Mucosa of gallbladder (tissue), 1 donor: ENCODE measurements at regions not wholly inside any gene's neighbourhood (a gene's known extent, or its start where the extent isn't known, plus 50 kb on each side); places are given as distances from the start of the nearest gene placed in this dataset.

Experiments used
- DNase-seq: peaks from one replicate; pipeline ENCODE4 v3.0.0-alpha.2; 2020; ENCODE audit warnings: low spot score
- donor health status: DM: no; HTN: no; CAD: no.

DNA sequence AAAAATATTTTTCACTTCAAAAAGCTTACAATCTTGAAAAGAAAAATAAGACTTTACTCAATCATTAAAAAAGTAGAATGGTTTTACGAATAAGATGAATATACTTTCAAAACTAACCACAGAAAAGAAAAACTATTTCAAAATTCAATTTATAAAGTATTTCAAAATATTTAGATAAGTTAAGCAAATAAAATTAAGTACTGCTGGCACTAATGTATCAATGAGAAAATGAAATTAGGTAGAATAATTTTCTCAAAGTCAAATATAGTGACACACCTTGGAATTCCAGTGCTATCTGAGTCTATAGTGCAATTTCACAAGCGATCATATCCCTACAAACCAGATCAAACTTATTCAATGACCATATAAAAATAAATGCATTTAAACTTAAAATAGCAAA lies 109.8 kb upstream of the SEMA3A start:
- no peak for DNase-seq

DNA sequence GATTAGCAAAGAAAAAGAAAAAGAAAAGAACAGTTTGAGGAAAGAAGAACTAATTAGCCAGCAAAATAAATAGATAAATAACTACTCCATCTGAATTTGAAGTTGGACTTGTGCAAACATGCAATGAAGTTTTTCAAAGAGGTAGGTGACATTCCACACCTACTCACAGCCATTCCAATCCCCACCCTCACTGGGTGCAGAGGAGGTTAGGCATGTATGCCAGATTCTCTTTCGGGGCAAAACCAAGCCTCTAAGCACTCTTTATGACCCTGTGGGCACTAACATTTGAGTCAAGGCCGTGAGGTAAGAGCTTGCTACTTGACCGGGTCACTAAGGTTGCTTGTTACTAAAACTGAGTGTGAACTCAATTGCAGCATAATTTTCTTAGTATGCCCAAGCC lies 108.4 kb upstream of the SEMA3A start:
- no peak for DNase-seq

DNA sequence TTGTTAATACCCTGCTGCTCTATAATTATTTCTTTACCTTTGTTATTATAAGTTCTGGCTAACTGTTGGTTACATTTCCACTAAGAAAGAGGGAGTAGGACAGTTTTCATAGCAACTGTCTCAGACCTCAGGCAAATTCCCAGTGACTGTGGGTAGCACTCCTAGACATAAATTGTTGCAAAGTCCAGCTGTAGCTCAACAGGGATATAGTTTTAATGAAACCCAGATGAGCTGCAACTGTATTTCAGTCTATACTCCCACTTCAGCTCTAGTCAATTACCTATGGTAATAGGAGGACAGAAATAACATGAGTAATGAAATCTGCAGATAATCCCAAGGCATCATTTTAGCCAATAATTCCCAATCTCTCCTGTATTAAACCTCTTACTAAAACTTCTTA lies 103.0 kb upstream of the SEMA3A start:
- DNase-seq = no peak

DNA sequence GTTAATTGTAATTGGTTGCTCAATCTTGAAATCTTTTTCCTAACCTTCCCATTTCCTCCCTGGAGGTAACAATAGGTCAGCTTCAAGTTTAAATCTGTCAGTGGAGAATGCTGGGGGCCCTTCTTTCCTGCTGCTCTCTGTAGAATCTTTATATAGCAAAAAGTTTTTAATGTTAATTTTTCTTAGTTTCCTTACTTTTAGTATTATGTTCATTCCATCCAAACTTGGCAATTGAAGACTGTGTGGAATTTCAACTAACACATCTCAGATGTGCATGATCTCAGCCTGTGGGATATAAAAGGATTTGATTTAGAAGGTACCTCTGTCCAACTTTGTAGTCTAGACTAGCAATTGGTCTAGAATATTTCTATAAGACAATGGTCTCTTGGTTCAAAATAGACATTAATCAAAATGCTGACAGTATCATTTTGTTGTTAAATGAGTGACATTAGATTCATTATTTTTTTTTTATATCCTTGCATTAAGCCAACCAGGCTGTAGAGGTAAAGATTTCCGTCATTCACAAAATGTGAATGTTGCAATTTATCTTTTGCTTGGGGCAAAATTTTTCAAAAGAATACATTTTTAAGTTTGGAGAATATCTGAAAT lies 100.4 kb upstream of the SEMA3A start:
- DNase-seq = no peak

DNA sequence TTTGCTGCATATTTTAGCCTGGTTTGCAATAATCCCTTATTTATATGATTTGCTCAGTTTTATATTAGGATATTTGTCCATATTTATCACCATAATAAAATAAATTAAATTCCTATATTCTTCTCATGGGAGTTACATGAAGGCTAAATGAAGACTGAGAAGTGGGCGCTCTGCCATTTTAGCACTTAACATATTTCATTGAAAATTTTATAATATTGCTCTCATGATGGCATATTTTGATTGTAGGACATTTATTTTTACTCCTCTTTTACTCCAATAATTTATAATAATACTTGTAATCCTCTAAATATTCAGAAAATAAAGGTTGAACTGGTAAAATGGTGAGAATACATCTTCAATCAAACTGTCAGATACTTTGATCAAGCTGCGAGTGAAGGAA lies 99.8 kb upstream of the SEMA3A start:
- DNase-seq = no peak

DNA sequence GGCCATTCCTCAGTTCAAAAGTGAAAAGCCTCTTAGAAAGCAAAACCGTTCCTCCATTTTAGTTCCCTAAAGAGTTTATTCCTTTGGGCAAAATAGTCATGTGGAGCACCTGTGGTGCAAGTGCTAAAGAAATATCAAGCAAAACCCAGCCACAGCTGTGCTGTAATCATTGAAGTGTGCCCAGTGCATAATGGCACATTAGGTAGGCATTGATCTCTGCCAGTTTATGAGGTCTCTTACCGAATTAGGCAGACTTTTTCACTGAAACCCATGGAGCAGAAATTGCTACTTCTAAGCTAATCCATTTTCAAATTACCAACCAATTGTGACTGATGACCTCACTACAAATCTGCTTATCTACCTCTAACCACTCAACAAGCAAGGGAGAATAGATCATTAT lies 97.2 kb upstream of the SEMA3A start:
- DNase-seq = no peak

DNA sequence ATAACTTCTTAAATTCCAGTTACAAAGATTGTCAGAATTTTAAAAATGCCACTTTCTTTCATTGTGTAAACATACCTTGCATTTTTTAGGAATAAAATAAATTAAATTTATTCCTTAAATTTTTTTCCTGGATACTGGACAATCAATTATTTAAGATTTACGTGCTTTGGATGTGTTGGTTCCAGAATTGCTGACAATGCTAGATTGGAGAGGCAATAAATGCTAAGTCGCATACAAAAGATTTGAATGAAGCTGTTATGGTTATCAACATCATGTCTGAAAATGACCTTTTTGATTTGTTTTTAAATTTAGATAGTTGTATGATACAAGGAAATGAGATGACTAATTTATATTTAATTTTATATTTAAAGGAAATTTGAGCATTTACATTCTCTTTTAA lies 89.2 kb upstream of the SEMA3A start:
- DNase-seq = no peak

DNA sequence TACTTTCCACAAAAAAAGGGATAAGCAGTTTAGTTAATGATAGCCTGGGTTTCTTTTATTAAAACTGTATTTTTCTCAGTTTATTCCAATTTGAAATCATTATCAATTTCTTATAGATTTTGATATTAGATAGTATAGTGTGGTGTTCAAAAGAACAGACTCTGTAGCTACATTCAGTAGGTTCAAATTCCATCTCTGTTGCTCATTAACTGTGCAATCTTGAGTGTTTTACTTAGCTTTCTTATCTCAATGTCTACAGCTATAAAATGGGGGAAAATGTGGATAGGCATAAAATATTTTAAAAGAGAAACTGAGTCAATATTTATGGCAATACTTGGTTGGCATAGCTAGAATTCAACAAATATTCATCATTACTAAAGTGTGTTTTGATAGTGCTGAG lies 86.9 kb upstream of the SEMA3A start:
- no peak for DNase-seq

DNA sequence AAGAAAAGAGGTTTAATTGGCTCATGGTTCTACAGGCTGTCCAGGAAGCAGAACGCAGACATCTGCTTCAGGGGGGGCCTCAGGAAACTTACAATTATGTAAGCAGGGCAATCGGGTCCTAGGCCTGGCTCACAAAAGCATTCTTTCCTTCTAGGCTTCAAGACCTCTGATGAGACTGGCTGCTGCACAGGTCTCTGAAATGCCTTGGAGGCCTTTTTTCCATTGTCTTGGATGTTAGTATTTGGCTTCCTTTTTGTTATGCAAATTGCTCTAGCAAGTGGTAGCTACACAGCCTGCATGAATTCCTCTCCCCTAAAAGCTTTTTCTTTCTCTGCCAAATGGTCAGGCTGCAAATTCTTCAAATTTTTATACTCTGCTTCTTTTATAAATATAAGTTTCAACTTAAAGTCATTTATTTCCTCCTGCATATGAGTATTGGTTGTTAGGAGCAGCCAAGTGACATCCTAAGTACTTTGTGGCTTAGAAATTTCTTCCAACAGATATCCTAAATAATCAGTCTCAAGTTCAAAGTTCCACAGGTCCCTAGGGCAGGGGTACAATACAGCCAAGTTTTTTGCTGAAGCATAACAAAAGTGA lies 83.1 kb upstream of the SEMA3A start:
- DNase-seq = no peak

DNA sequence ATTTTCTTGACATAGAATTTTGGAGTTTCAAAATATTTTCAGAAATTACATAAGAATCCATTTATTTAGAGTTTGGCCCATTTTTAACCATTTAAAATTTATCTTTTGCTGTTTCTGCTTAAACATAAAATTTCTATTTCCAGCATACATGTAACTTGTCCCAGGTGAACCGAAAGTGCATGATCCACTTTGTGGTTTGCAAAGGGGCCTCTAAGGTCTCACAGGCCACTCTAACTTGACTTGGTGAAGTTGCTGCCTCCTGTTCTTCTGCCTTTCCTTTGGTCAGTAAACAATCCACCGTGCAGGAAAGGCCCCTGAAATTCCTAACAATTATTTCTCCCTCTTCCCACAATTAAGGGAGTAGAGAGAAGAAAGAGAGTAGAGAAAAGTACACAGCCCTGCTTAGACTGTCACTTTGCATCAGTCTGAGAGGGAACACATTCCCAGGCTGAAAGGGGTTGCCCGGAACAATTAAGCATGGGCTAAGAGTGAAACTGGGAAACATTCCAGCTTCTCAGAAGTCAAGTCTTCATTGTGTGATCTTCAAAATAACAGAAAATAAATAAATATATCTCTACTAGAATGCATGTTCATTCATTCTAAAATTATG lies 79.5 kb upstream of the SEMA3A start:
- DNase-seq = no peak

DNA sequence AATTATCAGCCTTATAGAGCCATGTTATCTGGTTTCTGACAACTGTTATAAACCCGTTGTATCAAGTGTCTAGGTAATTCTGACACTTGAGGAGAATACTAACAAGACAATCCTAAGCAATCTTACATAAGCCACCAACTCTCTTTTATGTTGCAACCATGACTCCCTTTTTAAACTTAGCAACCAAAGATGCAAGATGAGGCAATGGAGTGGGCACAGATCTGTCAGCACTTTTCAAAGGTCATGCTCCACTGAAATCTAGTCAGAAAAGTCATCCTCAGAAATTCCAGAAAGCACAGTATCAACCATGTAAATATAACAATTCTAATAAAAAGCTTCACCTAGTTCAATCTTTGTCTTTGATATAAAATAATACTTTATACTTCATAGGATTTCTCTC lies 77.0 kb upstream of the SEMA3A start:
- no peak for DNase-seq

DNA sequence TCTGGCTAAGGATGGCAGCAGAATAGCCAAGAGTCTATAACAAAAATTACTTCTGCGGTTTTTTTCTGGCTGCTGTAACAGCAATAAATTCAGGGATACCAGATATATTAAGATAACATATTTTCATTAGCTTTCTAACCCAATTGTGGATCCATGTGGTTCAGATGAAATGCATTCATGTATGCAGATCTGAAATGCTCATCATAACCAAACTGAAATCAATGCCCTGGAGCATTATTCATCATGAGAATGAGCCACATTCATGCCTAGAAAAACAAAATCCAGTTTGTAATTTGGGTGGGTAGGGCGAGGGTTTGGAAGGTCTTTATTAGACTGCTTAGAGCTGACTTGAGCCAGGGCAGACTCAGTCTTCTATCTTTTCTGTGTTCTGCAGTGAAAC lies 69.8 kb upstream of the SEMA3A start:
- DNase-seq = no peak

DNA sequence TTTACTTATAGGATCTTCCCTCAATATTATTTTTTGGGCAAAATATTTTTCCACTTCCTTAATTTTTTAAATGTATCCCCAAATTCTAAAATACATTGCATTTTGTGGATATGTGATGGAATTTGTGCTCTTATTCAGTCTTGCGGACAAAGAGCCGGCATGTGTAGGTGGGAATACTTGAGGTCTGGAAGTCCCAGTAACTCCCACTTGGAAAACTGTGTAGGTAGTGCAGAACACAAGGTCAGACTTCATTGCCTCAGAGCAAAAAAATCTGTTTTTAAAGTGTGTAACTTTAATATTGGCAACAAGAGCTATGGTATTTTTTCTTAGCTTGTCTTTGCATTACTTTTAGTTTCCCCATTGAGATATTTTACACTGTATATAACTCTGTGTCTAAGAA lies 68.5 kb upstream of the SEMA3A start:
- DNase-seq = no peak

DNA sequence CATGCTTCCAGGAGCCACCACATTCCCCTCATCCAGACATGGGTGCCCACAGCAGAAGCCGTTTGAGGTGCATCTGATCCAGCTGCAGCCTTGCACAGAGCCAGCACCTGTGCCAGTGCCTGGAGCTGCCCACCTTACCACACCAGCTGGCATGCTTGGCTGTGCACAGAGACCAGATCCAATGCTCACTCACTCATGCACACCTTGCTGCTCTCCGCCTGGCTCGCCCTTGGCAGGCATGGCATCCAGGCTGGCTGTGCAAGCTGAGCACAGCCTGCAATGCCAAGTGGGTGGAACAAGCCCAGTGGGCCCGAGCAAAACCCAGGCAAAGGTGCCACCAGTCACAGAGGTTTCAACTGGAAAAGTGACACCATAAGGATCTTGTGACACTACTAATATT lies 66.9 kb upstream of the SEMA3A start:
- DNase-seq = no peak

DNA sequence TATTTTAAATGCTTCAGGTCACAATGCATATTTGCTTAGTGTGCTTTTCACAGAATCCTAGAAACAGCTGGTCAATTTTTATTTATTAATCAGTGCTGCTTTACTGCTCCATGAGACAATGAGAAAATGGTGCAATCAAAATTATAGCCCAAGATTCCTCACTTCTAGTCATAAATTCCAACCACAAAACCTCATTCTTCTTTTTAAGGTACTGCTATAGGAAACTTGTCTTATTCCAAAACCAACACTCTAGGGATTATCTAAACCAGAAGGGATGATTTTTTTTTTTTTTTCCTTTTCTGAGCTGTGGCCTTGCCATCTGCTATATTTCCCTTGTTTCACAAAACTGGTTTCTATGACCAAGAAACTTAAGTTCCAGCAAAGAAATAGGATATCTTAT lies 64.0 kb upstream of the SEMA3A start:
- no peak for DNase-seq

DNA sequence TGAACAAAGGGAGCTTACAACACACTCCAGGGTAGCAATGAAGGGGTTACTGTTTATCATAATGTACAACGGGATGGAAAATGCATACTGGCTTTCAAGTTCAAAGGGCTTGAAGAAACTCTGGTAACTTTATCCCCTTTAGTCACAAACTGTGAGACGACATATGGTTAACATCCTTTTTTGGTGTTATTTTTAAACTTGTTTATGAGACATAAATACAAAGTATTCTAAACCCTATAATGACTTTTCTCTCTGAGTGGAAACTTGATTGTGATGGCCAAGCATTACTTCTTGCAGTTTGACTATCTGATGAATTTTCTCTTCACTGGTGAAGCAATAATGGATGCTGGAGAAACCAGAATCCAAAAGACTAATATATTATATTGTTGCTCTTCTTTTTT lies 62.0 kb upstream of the SEMA3A start:
- DNase-seq = no peak

DNA sequence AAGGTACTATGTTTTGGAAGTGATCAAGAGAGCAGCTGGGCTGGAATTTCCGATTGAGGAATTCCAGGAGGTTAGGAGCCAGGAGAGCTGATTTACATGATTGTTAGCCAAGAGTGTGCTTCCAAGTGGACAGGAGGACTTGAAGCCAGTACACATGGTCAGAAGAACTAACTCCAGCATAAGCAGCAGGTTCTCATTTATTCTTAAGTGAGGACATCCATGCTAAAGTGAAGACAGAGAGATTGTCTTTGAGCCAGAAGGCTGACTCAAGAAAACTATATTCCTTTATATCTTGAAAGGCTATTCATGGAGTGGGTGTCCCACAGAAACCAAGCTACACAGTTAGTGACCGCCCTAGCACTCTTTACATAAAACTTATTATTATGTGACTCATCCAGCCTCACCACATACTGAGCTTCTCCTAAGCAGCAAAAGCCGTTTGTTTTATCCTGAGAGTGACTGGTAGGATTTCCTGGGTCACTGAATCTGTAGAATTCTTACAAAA lies 56.7 kb upstream of the SEMA3A start:
- no peak for DNase-seq

DNA sequence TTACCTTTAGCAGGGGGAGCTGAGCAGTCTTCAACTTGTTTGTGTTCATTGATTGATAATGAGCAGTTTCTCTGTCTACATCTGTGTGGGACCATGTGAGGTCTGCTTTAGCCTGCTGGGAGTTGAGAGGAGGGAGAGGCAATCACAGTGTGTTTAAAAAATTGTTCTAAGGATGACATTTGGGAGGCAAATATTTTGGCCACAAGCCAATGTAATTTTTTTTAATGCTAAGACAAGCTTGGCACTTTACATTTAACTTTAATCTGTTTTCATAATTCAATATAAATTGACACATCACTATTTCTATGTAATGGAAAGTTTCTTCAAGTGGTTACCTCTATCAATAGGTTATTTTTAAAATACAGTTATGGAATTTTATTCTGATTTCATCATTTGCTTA lies 55.9 kb upstream of the SEMA3A start:
- no peak for DNase-seq

DNA sequence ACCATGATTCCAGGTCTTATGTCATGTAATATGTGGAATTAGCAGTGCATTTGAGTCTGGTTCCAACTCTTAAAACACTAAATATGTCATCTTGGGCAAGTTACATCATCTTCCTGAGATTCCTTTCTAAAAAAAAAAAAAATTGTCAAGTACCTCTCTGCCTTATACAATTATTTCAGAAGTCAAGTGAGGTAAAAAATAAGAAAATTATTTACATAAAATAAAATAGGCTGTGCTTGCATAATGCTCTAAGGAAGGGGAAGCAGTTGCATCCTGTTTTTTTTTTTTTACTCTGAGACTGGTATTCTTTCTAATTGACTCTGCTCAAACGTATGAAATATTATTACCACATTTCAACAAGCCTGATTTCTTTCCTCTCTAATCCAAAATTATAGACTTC lies 55.1 kb upstream of the SEMA3A start:
- no peak for DNase-seq

DNA sequence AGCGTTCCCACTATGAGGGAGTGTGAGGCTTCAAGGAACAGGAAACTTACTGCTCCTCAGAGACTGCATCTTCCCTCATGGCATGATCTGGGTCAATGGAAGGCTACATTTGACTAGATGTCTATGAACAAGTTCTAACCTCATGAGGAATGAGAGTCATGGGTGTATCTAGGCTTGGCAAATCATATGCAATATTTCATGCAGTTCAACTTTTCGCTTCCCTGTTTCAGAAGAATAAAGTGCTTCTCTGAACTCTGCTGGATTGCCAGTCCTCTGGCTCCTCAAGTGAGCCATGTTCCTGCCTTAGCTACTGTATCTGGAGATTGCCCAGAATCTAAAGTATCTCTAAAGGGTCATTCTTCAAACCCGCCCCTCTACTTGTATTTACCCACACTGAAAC lies 54.3 kb upstream of the SEMA3A start:
- no peak for DNase-seq

DNA sequence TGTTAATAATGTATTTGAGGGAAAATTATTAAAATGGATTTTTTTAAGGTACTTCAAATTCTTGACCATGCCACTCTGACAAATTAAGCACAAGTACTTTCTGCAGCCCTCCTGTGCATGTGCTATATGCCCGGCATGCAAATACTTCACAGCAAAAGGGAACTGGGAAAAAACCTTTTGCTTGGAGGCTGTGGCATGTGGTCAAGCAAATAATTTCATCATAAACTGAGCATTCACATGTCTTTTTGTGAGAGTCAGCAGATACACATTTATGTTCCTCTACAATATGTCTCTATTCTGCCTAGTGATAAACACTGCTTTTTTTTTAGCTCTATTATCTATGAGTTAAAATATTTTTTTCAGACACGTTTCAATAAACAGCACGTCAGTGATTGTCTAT lies 53.7 kb upstream of the SEMA3A start:
- no peak for DNase-seq

DNA sequence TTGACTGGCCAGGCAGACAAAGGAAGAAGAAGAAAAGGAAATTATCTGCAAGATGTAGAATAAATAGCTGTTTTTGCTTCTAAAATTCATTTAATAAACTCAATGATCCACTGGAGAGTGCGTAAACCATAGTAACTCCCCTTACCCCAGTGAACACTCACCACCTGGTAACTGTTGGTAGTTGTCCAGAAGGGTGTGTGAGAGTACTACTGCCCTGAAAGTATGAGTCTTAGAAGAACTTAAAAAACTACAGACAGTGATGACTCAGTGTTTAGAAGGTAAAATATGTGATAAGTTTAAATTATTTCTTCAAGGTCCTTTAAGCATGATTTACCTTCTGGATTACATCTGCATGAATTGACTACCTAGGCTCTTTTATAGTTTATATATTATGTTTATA lies 53.0 kb upstream of the SEMA3A start:
- DNase-seq = no peak

DNA sequence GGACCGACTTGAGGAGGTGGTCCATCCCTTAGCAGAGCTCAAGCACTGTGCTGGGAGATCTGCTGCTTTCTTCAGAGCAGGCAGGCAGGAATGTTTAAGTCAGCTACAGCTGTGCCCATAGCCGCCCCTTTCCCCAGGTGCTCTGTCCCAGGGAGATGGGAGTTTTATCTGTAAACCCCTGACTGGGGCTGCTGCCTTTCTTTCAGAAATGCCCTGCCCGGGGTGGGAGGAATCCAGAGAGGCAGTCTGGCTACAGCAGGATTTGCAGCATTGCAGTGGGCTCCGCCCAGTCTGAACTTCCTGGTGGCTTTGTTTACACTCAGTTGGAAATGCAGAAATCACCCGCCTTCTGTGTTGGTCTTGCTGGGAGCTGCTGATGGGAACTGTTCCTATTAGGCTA lies 51.2 kb upstream of the SEMA3A start:
- DNase-seq = no peak
